Activated CD4-positive, alpha-beta T cell treated with anti-CD3 and anti-CD28 coated beads, Interleukin-2, Interleukin-6, amounts not matched to agents 100 ng/mL and 50 ng/mL, durations not matched to agents 16 hours and 8 hours (primary cell): ENCODE measurements at regions not wholly inside any gene's neighbourhood (a gene's known extent, or its start where the extent isn't known, plus 50 kb on each side); places are given as distances from the start of the nearest gene placed in this dataset.

Experiments used
- DNase-seq: peaks from one replicate; pipeline ENCODE4 v3.0.0-alpha.2; 2020

- no peak for DNase-seq
Measured at GRCh38 chr6:147869201-147869600, 360.7 kb downstream of the SAMD5 start.

- DNase-seq: no peak
Measured at GRCh38 chr6:147869869-147870268, 361.4 kb downstream of the SAMD5 start.

GRCh38 chr6:147870506-147871110, 362.1 kb downstream of the SAMD5 start:
- no peak for DNase-seq

GRCh38 chr6:147872002-147872401, 363.5 kb downstream of the SAMD5 start:
- no peak for DNase-seq

GRCh38 chr6:147873816-147874215, 365.3 kb downstream of the SAMD5 start:
- DNase-seq: no peak

- no peak for DNase-seq
Measured at GRCh38 chr6:147874322-147874721, 365.8 kb downstream of the SAMD5 start.

GRCh38 chr6:147879031-147879580, 370.6 kb downstream of the SAMD5 start:
- no peak for DNase-seq

- no peak for DNase-seq
Measured at GRCh38 chr6:147881432-147881831, 372.9 kb downstream of the SAMD5 start.

GRCh38 chr6:147888374-147888773, 379.9 kb downstream of the SAMD5 start:
- no peak for DNase-seq

GRCh38 chr6:147891671-147892070, 383.2 kb downstream of the SAMD5 start:
- no peak for DNase-seq

GRCh38 chr6:147892476-147892875, 384.0 kb downstream of the SAMD5 start:
- DNase-seq: no peak

GRCh38 chr6:147895272-147895671, 386.8 kb downstream of the SAMD5 start:
- no peak for DNase-seq

GRCh38 chr6:147900247-147900830, 391.8 kb downstream of the SAMD5 start:
- DNase-seq: no peak

GRCh38 chr6:147903321-147903720, 394.8 kb downstream of the SAMD5 start:
- no peak for DNase-seq

GRCh38 chr6:147903931-147904330, 395.4 kb downstream of the SAMD5 start:
- no peak for DNase-seq

GRCh38 chr6:147904416-147904815, 395.9 kb downstream of the SAMD5 start:
- no peak for DNase-seq

GRCh38 chr6:147905711-147906110, 397.2 kb downstream of the SAMD5 start:
- DNase-seq: no peak

GRCh38 chr6:147906361-147906760, 397.9 kb downstream of the SAMD5 start:
- no peak for DNase-seq

- no peak for DNase-seq
Measured at GRCh38 chr6:147909640-147910039, 401.1 kb downstream of the SAMD5 start.

- DNase-seq: no peak
Measured at GRCh38 chr6:147910281-147910680, 401.8 kb downstream of the SAMD5 start.

- no peak for DNase-seq
Measured at GRCh38 chr6:147911057-147911456, 402.6 kb downstream of the SAMD5 start.

- no peak for DNase-seq
Measured at GRCh38 chr6:147911686-147912085, 403.2 kb downstream of the SAMD5 start.

- no peak for DNase-seq
Measured at GRCh38 chr6:147922799-147923198, 414.3 kb downstream of the SAMD5 start.

GRCh38 chr6:147924598-147924997, 416.1 kb downstream of the SAMD5 start:
- no peak for DNase-seq

GRCh38 chr6:147925826-147926225, 416.8 kb upstream of the SASH1 start:
- no peak for DNase-seq
